A549 (cell line): ENCODE measurements at regions not wholly inside any gene's neighbourhood (a gene's known extent, or its start where the extent isn't known, plus 50 kb on each side); places are given as distances from the start of the nearest gene placed in this dataset.

ENCODE experiments used
- ATAC-seq, 2 experiments: fragments of 200-7000 bp in 1 of 2; fragments of >200 bp in 1 of 2; cut with Nextera tagmentation in 1 of 2; cut with Tn5 transposase in 1 of 2; 3 replicates each; pipeline versions ENCODE4 v1.8.0 to v1.9.1; 2018 to 2020; ENCODE audit warnings: mild to moderate bottlenecking in 1 of 2, moderate library complexity in 1 of 2
- CTCF ChIA-PET: fragments of 300-600 bp; sonication (Branson Sonifier 250); formaldehyde crosslinking; extraction: SDS; loops from one replicate; lab custom pipeline; 2021; ENCODE audit warnings: antibody characterized with exemption, inconsistent platforms; lab: Yijun Ruan, JAX
- POLR2A ChIA-PET: fragments of 350-600 bp; formaldehyde crosslinking; extraction: SDS; loops from one replicate; lab custom pipeline; 2021; ENCODE audit warnings: antibody characterized with exemption, inconsistent platforms; lab: Yijun Ruan, JAX
- DNase-seq, 2 experiments: peaks; one replicate each; pipeline versions ENCODE4 v3.0.0 to v3.0.0-alpha.2; 2011 to 2016; ENCODE audit warnings: low read depth in 1 of 2, low spot score in 1 of 2
- FAIRE-seq: peaks from 2 replicates; lab custom pipeline; 2011; peaks lifted over from hg19 to GRCh38; lab: Jason Lieb, UNC
- H3K27ac ChIP-seq, 2 experiments: fragments of >200 bp; sonication (Bioruptor Twin); formaldehyde crosslinking; 3 replicates each; pipeline ENCODE4 v1.5.1; 2016 to 2017
- H3K4me1 ChIP-seq: fragments of >200 bp; sonication (Bioruptor Twin); formaldehyde crosslinking; 3 replicates; pipeline ENCODE4 v1.6.1; 2016
- H3K4me2 ChIP-seq: fragments of >200 bp; sonication (Bioruptor Twin); formaldehyde crosslinking; 3 replicates; pipeline ENCODE4 v1.6.1; 2016
- H3K4me3 ChIP-seq: fragments of >200 bp; sonication (Bioruptor Twin); formaldehyde crosslinking; 3 replicates; pipeline ENCODE4 v1.5.1; 2016
- H3K9me3 ChIP-seq: fragments of >200 bp; sonication (Bioruptor Twin); formaldehyde crosslinking; 3 replicates; pipeline ENCODE4 v1.6.1; 2016
- CBX2 ChIP-seq: fragments of 200-600 bp; sonication (generic); IDR thresholded peaks from 2 replicates; pipeline ENCODE4 v1.6.1; 2016; ENCODE audit warnings: low read depth, mild to moderate bottlenecking, borderline replicate concordance
- CEBPB ChIP-seq, 2 experiments: fragments of >200 bp in 1 of 2; sonication (Bioruptor Twin) in 1 of 2; formaldehyde crosslinking in 1 of 2; IDR thresholded peaks; 2 replicates each; pipeline ENCODE4 v1.6.1; 2012 to 2016
- CHD2 ChIP-seq: fragments of 150-350 bp; IDR thresholded peaks from 2 replicates; pipeline ENCODE4 v1.6.1; 2014; ENCODE audit warnings: low read length; ENCODE audit not compliant: partially characterized antibody
- CHD4 ChIP-seq: fragments of 200-600 bp; sonication (generic); IDR thresholded peaks from 2 replicates; pipeline ENCODE4 v1.6.1; 2016; ENCODE audit warnings: antibody characterized with exemption, mild to moderate bottlenecking, borderline replicate concordance
- EHMT2 ChIP-seq: fragments of 200-600 bp; sonication (generic); IDR thresholded peaks from 2 replicates; pipeline ENCODE4 v1.6.1; 2016; ENCODE audit warnings: antibody characterized with exemption, low read depth, mild to moderate bottlenecking, moderate library complexity
- FOXS1 ChIP-seq: fragments of 250-450 bp; sonication (Bioruptor Pico); IDR thresholded peaks from 2 replicates; pipeline ENCODE4 v1.5.0; 2020; ENCODE audit warnings: mild to moderate bottlenecking, moderate library complexity
- GATA3 ChIP-seq: IDR thresholded peaks from 2 replicates; pipeline ENCODE4 v1.6.1; 2012; ENCODE audit warnings: borderline replicate concordance
- HES2 ChIP-seq: fragments of >200 bp; sonication (Bioruptor Twin); formaldehyde crosslinking; IDR thresholded peaks from 2 replicates; pipeline ENCODE4 v1.6.1; 2016
- JUNB ChIP-seq: fragments of >200 bp; sonication (Bioruptor Twin); formaldehyde crosslinking; IDR thresholded peaks from 2 replicates; pipeline ENCODE4 v1.6.1; 2016
- NPAS2 ChIP-seq: fragments of 250-450 bp; sonication (Bioruptor Pico); IDR thresholded peaks from 2 replicates; pipeline ENCODE4 v1.8.0; 2022; ENCODE audit warnings: mild to moderate bottlenecking, moderate library complexity, borderline replicate concordance
- PBX3 ChIP-seq: IDR thresholded peaks from 2 replicates; pipeline ENCODE4 v1.6.1; 2012
- PHF8 ChIP-seq: fragments of 200-600 bp; sonication (generic); IDR thresholded peaks from 2 replicates; pipeline ENCODE4 v1.6.1; 2016; ENCODE audit warnings: low read depth, mild to moderate bottlenecking, antibody characterized with exemption, moderate library complexity, borderline replicate concordance
- RARB ChIP-seq: fragments of 250-450 bp; sonication (Bioruptor Pico); IDR thresholded peaks from 2 replicates; pipeline ENCODE4 v1.8.0; 2021; ENCODE audit warnings: mild to moderate bottlenecking, moderate library complexity
- RFX5 ChIP-seq: fragments of 450-650 bp; IDR thresholded peaks from 2 replicates; pipeline ENCODE4 v1.7.1; 2014; ENCODE audit warnings: antibody characterized with exemption, mild to moderate bottlenecking, moderate library complexity
- TFCP2L1 ChIP-seq: fragments of 250-450 bp; sonication (Bioruptor Pico); IDR thresholded peaks from 2 replicates; pipeline ENCODE4 v1.5.0; 2021; ENCODE audit warnings: mild to moderate bottlenecking
- ZC3H11A ChIP-seq: fragments of 450-650 bp; IDR thresholded peaks from 2 replicates; pipeline ENCODE4 v1.6.1; 2014; ENCODE audit warnings: antibody characterized with exemption, mild to moderate bottlenecking
- ZNF302 ChIP-seq: fragments of 250-450 bp; sonication (Bioruptor Pico); IDR thresholded peaks from 2 replicates; pipeline ENCODE4 v1.9.0; 2021; ENCODE audit warnings: inconsistent platforms, mild to moderate bottlenecking, moderate library complexity
- ZSCAN20 ChIP-seq: fragments of 250-450 bp; sonication (Bioruptor Pico); IDR thresholded peaks from 2 replicates; pipeline ENCODE4 v1.8.0; 2022; ENCODE audit warnings: mild to moderate bottlenecking, moderate library complexity
- WGBS: methylation state at CpG from one replicate; pipeline ENCODE4 v1.1.6; 2017; ENCODE audit errors: missing lambda C conversion rate; 5-methylcytosine and 5-hydroxymethylcytosine counted together
- TF ChIP-seq, protein P1 (sequence below): fragments of 200-600 bp; sonication (generic); IDR thresholded peaks from 2 replicates; pipeline ENCODE4 v1.6.1; 2016; ENCODE audit warnings: antibody characterized with exemption, mild to moderate bottlenecking, moderate library complexity
- TF ChIP-seq, protein P2 (sequence below): IDR thresholded peaks from 2 replicates; pipeline ENCODE4 v1.6.1; 2012; ENCODE audit warnings: low read depth, borderline replicate concordance
- TF ChIP-seq, protein P3 (sequence below): fragments of 250-450 bp; sonication (Bioruptor Pico); IDR thresholded peaks from 2 replicates; pipeline ENCODE4 v1.5.0; 2021; ENCODE audit warnings: mild to moderate bottlenecking, moderate library complexity, borderline replicate concordance

- H3K27ac ChIP-seq: no peak overlapping the region
- no peak for TF ChIP-seq ZSCAN20 (CRISPR knock-in tag)
- TF ChIP-seq, protein P1, sequence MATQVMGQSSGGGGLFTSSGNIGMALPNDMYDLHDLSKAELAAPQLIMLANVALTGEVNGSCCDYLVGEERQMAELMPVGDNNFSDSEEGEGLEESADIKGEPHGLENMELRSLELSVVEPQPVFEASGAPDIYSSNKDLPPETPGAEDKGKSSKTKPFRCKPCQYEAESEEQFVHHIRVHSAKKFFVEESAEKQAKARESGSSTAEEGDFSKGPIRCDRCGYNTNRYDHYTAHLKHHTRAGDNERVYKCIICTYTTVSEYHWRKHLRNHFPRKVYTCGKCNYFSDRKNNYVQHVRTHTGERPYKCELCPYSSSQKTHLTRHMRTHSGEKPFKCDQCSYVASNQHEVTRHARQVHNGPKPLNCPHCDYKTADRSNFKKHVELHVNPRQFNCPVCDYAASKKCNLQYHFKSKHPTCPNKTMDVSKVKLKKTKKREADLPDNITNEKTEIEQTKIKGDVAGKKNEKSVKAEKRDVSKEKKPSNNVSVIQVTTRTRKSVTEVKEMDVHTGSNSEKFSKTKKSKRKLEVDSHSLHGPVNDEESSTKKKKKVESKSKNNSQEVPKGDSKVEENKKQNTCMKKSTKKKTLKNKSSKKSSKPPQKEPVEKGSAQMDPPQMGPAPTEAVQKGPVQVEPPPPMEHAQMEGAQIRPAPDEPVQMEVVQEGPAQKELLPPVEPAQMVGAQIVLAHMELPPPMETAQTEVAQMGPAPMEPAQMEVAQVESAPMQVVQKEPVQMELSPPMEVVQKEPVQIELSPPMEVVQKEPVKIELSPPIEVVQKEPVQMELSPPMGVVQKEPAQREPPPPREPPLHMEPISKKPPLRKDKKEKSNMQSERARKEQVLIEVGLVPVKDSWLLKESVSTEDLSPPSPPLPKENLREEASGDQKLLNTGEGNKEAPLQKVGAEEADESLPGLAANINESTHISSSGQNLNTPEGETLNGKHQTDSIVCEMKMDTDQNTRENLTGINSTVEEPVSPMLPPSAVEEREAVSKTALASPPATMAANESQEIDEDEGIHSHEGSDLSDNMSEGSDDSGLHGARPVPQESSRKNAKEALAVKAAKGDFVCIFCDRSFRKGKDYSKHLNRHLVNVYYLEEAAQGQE: no peak
- no peaks in the 10 kb centered on the region for H3K4me1 ChIP-seq
- peak in 1 of 2 experiments; percentile 28 for DNase-seq
- CTCF ChIA-PET: interaction anchor here (1.2 kb wide), 1 partner anchor 75 kb away, joined by 3 read pairs; no protein-coding TSS in a partner anchor
- FAIRE-seq: no peak
- POLR2A ChIA-PET: no interaction called here
- H3K4me3 ChIP-seq: no peak overlapping the region
- WGBS: 35% methylated on average over 8 of the region's 8 CpGs
- ATAC-seq: peak; percentile 27 to 75; a peak in 4 of 6 replicates
- no peaks in the 10 kb centered on the region for H3K9me3 ChIP-seq
- no peak overlapping the region for H3K4me2 ChIP-seq
Measured at GRCh38 chr12:98211909-98212695, 303.3 kb upstream of the TMPO start.

DNA sequence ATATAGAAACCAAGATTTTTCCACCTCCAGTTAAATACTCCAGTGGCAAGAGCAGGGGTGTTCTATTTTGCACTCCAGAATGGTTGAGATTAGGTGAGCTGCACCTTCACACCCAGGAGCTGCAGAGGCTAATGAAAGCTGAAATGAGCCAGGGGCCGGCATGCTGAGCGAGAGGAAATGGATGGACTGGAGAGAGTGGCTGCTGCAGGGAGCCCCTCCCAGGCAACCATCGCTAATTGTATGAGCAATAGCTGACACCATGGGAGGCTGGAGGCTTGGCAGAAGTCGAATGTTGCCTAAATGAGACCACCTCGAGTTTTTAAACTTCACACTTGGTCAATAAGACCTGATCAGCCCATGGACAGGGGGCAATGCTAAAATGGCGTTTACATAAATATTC lies 301.8 kb upstream of the TMPO start:
- DNase-seq: no peak
- Histone ChIP-seq H3K4me1 (no peaks in the 10 kb centered on the region), H3K4me3 (no peak overlapping the region), H3K9me3 (no peaks in the 10 kb centered on the region), H3K4me2 (no peak overlapping the region), H3K27ac (no peak overlapping the region)
- no peak for TF ChIP-seq FOXS1 (CRISPR knock-in tag)
- TF ChIP-seq JUNB: no peak
- no peak for TF ChIP-seq NPAS2 (CRISPR knock-in tag)
- no peak for TF ChIP-seq GATA3
- no peak for TF ChIP-seq PHF8
- TF ChIP-seq ZSCAN20 (CRISPR knock-in tag): no peak
- TF ChIP-seq, protein P2, sequence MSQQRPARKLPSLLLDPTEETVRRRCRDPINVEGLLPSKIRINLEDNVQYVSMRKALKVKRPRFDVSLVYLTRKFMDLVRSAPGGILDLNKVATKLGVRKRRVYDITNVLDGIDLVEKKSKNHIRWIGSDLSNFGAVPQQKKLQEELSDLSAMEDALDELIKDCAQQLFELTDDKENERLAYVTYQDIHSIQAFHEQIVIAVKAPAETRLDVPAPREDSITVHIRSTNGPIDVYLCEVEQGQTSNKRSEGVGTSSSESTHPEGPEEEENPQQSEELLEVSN: no peak
- TF ChIP-seq PBX3: no peak
- TF ChIP-seq EHMT2: no peak
- TF ChIP-seq CEBPB (IDR thresholded peaks at IDR 0.05): no peak
- TF ChIP-seq CHD4: no peak
- no peak for TF ChIP-seq RFX5
- no peak for TF ChIP-seq RARB
- no peak for TF ChIP-seq CHD2
- no peak for TF ChIP-seq ZNF302
- TF ChIP-seq ZC3H11A: no peak
- TF ChIP-seq TFCP2L1 (CRISPR knock-in tag): no peak
- TF ChIP-seq, protein P3, sequence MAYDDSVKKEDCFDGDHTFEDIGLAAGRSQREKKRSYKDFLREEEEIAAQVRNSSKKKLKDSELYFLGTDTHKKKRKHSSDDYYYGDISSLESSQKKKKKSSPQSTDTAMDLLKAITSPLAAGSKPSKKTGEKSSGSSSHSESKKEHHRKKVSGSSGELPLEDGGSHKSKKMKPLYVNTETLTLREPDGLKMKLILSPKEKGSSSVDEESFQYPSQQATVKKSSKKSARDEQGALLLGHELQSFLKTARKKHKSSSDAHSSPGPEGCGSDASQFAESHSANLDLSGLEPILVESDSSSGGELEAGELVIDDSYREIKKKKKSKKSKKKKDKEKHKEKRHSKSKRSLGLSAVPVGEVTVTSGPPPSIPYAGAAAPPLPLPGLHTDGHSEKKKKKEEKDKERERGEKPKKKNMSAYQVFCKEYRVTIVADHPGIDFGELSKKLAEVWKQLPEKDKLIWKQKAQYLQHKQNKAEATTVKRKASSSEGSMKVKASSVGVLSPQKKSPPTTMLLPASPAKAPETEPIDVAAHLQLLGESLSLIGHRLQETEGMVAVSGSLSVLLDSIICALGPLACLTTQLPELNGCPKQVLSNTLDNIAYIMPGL: no peak
- TF ChIP-seq HES2: no peak
- no peak for TF ChIP-seq CBX2
- no peak for FAIRE-seq
- WGBS: 40% methylated on average over 6 of the region's 6 CpGs
- ATAC-seq: no peak
- ChIA-PET POLR2A (no interaction called here), CTCF (no interaction called here)
